ENCODE measurements at regions not wholly inside any gene's neighbourhood (a gene's known extent, or its start where the extent isn't known, plus 50 kb on each side); places are given as distances from the start of the nearest gene placed in this dataset.

DNA sequence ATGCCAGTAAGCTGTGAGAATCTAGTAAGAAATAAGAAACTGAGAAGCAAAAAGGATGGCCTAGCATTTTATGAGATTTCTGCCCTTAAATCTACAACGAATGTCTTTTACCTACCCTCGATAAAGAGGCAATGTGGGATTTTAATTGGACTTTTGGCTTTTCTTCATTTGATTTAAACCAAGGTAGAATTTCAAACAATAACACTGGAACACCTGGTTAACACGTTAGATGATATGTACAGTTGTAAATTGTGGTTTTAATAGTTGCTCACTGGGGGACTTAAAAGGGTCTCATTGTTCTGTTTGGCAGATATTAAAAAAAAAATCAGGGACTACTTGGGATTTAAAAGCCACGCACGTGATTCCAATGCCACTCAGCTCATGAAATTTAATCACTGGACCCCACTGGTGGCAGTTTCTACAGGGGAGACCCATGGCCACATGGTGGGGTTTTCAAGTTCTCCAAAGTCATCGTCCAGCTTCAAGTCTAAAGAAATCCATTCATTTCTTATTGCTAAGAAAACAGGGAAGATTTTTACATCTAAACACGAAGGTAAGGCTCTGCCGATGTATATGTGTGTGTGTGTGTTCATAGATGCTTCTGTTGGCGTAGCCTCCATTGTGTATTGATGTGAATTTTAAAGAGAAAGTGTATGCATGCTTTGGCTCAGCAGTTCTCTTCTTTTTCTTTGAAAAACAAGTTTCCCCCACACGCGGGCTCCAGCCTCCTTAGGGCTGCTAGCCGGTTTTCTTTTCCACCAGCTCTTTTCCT is 588.6 kb upstream of the MKI67 start:
- Histone ChIP-seq H3K27me3 (ENCODE audit: insufficient read depth, low read length) (no peaks in the 10 kb centered on the region), H3K4me1 (ENCODE audit: insufficient read depth, low read length) (no peaks in the 10 kb centered on the region), H3K36me3 (ENCODE audit: insufficient read depth, low read length) (no peaks in the 10 kb centered on the region), H2AFZ (ENCODE audit: low read depth, low read length) (no peak overlapping the region), H3K4me3 (ENCODE audit: low read length) (no peak overlapping the region), H3K9me3 (ENCODE audit: low read length) (no peaks in the 10 kb centered on the region)

DNA sequence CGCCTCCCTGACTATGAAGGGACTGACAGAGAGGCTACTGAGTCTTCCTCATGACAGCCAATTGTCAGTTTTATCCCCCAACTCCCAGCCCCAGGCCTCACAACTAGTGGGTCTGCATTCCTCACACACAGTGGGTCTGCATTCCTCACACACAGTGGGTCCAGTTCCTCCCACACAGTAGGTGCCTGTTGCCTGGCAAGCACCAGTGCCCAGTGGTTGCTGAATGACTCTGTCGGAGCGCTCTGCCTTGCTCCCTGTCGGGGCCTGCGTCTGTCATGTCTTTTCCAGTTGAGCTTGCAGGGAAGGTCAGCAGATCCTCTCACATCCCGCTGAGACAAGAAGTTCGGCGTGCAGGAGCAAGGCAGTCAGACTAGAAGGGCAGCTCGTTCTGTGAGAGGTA is 590.0 kb upstream of the MKI67 start:
- Histone ChIP-seq H3K9me3 (ENCODE audit: low read length) (no peaks in the 10 kb centered on the region), H2AFZ (ENCODE audit: low read depth, low read length) (no peak overlapping the region), H3K36me3 (ENCODE audit: insufficient read depth, low read length) (no peaks in the 10 kb centered on the region), H3K27me3 (ENCODE audit: insufficient read depth, low read length) (no peaks in the 10 kb centered on the region), H3K4me3 (ENCODE audit: low read length) (no peak overlapping the region), H3K4me1 (ENCODE audit: insufficient read depth, low read length) (no peaks in the 10 kb centered on the region)

DNA sequence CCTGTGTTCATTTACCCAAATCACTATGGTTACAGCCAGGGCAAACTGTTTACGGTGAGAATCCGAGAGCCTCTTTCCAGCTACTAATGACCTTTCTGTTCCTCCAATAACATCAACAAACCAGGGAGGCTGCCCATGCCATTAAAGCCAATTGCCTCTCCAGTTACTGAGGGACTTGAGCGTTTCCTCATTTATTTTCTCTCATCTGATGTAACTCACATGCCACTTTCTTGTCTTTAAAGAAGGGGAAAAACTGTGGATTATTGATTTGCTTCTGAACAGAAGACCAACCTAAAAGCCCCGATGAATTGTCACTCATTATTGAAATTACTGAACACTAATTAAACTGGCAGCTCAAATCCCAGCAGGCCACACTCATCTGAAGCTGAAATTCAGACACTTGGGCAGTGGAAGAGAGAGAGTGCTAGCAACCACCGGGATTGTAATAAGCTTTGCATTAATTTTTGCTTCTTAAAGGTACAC is 595.8 kb upstream of the MKI67 start:
- Histone ChIP-seq H3K4me3 (ENCODE audit: low read length) (no peak overlapping the region), H3K27me3 (ENCODE audit: insufficient read depth, low read length) (no peaks in the 10 kb centered on the region), H2AFZ (ENCODE audit: low read depth, low read length) (no peak overlapping the region), H3K9me3 (ENCODE audit: low read length) (no peaks in the 10 kb centered on the region), H3K4me1 (ENCODE audit: insufficient read depth, low read length) (no peaks in the 10 kb centered on the region), H3K36me3 (ENCODE audit: insufficient read depth, low read length) (no peaks in the 10 kb centered on the region)

DNA sequence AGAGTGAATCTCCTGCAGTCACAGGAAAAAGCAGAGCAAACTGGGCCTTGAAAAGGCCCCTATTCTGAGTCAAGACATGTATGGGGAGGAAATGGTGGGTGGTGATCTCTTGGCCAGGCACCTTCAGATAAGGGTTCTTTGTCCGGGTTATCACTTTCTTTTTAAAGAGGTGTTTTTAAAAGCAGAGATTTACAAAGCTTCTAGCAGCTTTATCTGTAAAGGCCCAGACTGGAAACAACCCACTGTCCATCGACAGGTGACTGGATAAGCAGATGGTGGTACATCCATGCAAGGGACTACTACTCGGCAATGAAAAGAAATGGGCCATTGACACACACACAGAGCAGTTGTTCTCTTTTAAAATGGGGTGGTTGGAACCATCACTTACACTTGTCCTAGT is 596.7 kb upstream of the MKI67 start:
- H3K36me3 ChIP-seq (ENCODE audit: insufficient read depth, low read length): no peaks in the 10 kb centered on the region
- H3K4me3 ChIP-seq (ENCODE audit: low read length): no peak overlapping the region
- H3K27me3 ChIP-seq (ENCODE audit: insufficient read depth, low read length): no peaks in the 10 kb centered on the region
- H3K9me3 ChIP-seq (ENCODE audit: low read length): no peaks in the 10 kb centered on the region
- no peak overlapping the region for H2AFZ ChIP-seq (ENCODE audit: low read depth, low read length)
- H3K4me1 ChIP-seq (ENCODE audit: insufficient read depth, low read length): no peaks in the 10 kb centered on the region

DNA sequence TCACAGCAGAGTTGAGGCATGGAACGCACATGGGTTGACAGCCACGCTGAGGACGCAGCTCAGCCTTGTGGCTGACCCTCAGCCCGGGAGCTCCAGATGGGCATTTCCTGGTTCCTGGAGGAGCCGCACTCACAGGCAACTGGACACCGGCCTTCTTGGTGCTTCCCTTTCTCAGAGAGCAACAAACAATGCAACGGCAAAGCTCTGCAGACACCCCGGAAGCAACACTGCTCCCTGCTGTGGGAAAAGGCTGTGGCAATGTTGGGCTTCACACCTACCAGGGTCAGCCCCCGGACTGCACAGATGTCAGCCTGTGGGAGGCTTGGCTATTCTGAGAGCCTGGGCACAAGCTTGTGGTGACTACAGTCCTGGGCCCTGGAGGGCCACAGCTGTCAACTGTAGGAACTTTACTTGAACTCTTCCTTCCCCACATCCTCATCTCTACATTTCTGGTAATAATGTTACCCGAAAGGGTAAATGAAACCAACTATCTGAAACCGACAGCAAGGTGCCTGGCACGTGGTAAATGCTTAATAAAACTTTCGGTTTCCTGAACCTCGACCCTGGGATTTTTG is 597.5 kb upstream of the MKI67 start:
- Histone ChIP-seq H2AFZ (ENCODE audit: low read depth, low read length) (no peak overlapping the region), H3K4me3 (ENCODE audit: low read length) (no peak overlapping the region), H3K36me3 (ENCODE audit: insufficient read depth, low read length) (no peaks in the 10 kb centered on the region), H3K9me3 (ENCODE audit: low read length) (no peaks in the 10 kb centered on the region), H3K4me1 (ENCODE audit: insufficient read depth, low read length) (no peaks in the 10 kb centered on the region), H3K27me3 (ENCODE audit: insufficient read depth, low read length) (no peaks in the 10 kb centered on the region)

DNA sequence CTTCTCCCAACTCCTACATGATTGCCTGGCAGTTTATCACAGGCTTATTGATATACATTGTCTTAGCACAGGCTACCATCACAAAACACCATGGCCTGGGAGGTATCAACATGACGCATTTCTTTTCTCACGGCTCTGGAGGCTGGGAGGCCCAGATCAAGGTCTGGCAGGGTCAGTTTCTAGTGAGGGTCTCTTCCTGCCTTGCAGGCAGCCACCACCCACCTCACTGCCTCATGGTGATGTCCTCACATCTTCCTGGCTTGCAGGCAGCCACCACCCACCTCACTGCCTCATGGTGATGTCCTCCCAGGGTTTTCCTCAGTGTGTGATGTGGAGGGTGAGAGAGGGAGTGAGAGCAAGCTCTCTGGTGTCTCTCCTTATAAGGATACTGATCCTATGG is 599.3 kb upstream of the MKI67 start:
- H3K27me3 ChIP-seq (ENCODE audit: insufficient read depth, low read length): no peaks in the 10 kb centered on the region
- H3K4me1 ChIP-seq (ENCODE audit: insufficient read depth, low read length): no peaks in the 10 kb centered on the region
- H3K9me3 ChIP-seq (ENCODE audit: low read length): no peaks in the 10 kb centered on the region
- H2AFZ ChIP-seq (ENCODE audit: low read depth, low read length): no peak overlapping the region
- no peaks in the 10 kb centered on the region for H3K36me3 ChIP-seq (ENCODE audit: insufficient read depth, low read length)
- no peak overlapping the region for H3K4me3 ChIP-seq (ENCODE audit: low read length)

DNA sequence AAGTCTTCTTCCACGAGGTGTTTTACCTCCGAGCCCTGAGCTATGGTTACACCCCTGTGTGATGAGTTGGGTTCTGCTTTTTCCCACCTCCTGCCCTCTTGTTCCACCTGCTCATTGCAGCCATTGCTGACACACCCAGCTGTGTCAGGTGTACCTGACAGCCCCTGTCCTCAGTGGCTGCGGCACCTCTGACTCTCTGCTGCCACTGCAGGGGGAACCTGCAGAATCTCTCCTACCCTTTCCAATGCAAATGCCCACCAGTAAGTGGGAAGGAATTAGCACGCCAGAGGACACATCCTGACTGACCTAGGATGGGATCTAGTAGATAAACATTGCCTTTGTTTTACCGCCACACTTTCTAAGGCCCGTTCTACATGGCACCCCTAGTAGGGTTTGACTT is 600.9 kb upstream of the MKI67 start:
- Histone ChIP-seq H3K4me1 (ENCODE audit: insufficient read depth, low read length) (no peaks in the 10 kb centered on the region), H2AFZ (ENCODE audit: low read depth, low read length) (no peak overlapping the region), H3K9me3 (ENCODE audit: low read length) (no peaks in the 10 kb centered on the region), H3K4me3 (ENCODE audit: low read length) (no peak overlapping the region), H3K27me3 (ENCODE audit: insufficient read depth, low read length) (no peaks in the 10 kb centered on the region), H3K36me3 (ENCODE audit: insufficient read depth, low read length) (no peaks in the 10 kb centered on the region)

DNA sequence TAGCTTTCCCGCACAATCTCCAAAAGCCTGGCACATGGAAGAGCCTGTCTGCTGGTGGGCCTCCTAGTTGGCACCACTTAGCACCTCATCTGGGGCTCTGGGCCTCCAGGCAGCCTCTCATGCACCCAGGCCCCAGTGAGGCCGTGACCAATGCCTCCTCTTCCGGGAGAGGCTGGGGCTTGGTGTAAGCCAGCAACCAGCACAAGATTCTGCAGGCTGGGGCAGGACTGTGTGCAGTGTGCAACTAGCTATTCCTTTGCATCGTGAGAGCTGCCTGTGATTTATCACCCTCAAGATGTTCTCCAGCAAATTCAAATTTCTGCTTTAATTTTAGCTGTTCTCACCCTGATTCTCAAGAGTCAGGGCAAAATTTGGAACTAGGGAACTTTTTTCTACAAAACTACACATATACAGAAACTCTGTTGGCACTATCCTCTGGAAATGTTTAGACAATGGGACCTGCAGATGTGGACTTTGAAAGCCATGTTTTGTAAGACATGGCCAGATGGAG is 603.7 kb upstream of the MKI67 start:
- Histone ChIP-seq H3K4me1 (ENCODE audit: insufficient read depth, low read length) (no peaks in the 10 kb centered on the region), H3K27me3 (ENCODE audit: insufficient read depth, low read length) (no peaks in the 10 kb centered on the region), H3K36me3 (ENCODE audit: insufficient read depth, low read length) (no peaks in the 10 kb centered on the region), H3K9me3 (ENCODE audit: low read length) (no peaks in the 10 kb centered on the region), H3K4me3 (ENCODE audit: low read length) (no peak overlapping the region), H2AFZ (ENCODE audit: low read depth, low read length) (no peak overlapping the region)

DNA sequence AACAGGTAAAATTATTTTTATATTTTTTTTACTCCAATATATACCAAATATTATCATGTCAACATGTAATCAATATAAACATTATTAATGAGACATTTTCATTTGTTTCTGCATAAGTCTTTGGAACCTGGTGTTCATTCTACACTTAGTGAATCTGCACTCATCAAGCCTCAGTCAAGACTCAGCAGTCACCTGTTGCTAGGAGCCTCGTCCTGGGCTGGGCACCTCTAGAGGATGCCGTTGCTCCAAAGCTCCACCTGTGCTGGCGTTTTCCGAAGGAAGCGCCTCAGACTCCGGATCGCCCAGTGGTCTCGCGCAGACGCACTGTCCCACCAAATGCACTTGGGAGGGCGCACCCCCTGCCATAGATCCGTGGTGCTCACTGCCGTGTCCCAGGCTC is 604.7 kb upstream of the MKI67 start:
- no peaks in the 10 kb centered on the region for H3K9me3 ChIP-seq (ENCODE audit: low read length)
- no peak overlapping the region for H2AFZ ChIP-seq (ENCODE audit: low read depth, low read length)
- no peaks in the 10 kb centered on the region for H3K27me3 ChIP-seq (ENCODE audit: insufficient read depth, low read length)
- H3K4me1 ChIP-seq (ENCODE audit: insufficient read depth, low read length): no peaks in the 10 kb centered on the region
- no peaks in the 10 kb centered on the region for H3K36me3 ChIP-seq (ENCODE audit: insufficient read depth, low read length)
- H3K4me3 ChIP-seq (ENCODE audit: low read length): no peak overlapping the region

DNA sequence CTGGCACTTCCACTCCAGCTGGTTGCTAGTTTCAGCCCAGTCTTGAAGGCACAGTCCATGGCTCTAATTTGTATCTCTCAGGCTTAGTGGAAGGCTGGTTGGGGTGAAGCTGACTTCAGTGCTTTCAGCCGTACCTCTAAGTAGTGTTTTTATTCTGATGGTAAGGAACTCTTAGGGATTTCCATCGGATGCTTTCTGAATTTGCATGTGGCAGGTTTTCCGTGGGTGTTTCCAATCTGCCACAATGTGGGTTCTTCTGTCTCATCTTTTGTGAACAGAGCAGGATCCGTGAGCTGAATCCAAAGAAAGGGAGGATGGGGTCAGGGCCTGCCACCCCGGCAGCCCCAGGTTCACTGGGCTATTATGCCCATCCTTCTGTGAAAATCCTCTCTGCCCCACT is 607.9 kb upstream of the MKI67 start:
- Histone ChIP-seq H3K27me3 (ENCODE audit: insufficient read depth, low read length) (no peaks in the 10 kb centered on the region), H3K9me3 (ENCODE audit: low read length) (no peaks in the 10 kb centered on the region), H3K36me3 (ENCODE audit: insufficient read depth, low read length) (no peaks in the 10 kb centered on the region), H2AFZ (ENCODE audit: low read depth, low read length) (no peak overlapping the region), H3K4me3 (ENCODE audit: low read length) (no peak overlapping the region), H3K4me1 (ENCODE audit: insufficient read depth, low read length) (no peaks in the 10 kb centered on the region)

DNA sequence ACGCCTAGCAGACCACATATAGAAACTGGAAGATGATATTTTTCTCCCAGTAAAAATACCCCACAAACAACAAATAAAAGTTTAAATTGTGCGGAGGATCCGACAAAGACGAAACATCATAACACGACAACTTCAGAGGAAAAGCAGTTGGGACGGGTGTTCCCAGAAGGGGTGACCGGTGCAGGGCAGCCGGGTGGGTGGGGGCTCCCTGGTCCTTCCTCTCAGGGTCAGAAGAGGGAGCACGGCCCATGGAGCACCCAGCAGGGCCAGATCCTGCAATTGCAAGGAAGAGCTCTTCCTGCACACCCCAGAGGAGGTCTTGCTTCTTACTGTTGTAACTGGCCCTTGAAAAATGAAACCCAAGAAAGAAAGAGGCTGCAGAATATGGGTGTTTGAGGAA is 608.5 kb upstream of the MKI67 start:
- no peak overlapping the region for H3K4me3 ChIP-seq (ENCODE audit: low read length)
- no peak overlapping the region for H2AFZ ChIP-seq (ENCODE audit: low read depth, low read length)
- H3K4me1 ChIP-seq (ENCODE audit: insufficient read depth, low read length): no peaks in the 10 kb centered on the region
- no peaks in the 10 kb centered on the region for H3K9me3 ChIP-seq (ENCODE audit: low read length)
- H3K36me3 ChIP-seq (ENCODE audit: insufficient read depth, low read length): no peaks in the 10 kb centered on the region
- no peaks in the 10 kb centered on the region for H3K27me3 ChIP-seq (ENCODE audit: insufficient read depth, low read length)

DNA sequence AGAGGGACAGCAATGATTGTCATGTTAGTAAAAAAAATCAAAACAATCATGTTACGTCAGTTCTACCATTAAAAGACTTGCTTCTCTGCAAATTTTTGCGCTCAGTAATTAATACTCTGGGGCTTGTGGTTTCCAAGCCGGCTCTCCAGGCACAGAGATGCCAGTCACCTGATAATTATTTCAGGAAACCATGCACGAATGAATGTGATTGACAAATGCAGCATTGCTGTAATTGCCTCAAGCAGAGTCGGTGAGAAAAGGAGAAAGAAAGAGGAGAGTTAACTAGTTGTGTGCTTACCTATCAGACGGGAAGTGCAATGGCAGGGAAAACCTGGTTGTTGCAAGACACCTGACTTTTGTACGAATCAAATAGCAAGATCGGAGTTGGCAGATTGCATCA is 609.8 kb upstream of the MKI67 start:
- Histone ChIP-seq H3K4me3 (ENCODE audit: low read length) (no peak overlapping the region), H3K36me3 (ENCODE audit: insufficient read depth, low read length) (no peaks in the 10 kb centered on the region), H3K4me1 (ENCODE audit: insufficient read depth, low read length) (no peaks in the 10 kb centered on the region), H3K9me3 (ENCODE audit: low read length) (no peaks in the 10 kb centered on the region), H3K27me3 (ENCODE audit: insufficient read depth, low read length) (no peaks in the 10 kb centered on the region), H2AFZ (ENCODE audit: low read depth, low read length) (no peak overlapping the region)

DNA sequence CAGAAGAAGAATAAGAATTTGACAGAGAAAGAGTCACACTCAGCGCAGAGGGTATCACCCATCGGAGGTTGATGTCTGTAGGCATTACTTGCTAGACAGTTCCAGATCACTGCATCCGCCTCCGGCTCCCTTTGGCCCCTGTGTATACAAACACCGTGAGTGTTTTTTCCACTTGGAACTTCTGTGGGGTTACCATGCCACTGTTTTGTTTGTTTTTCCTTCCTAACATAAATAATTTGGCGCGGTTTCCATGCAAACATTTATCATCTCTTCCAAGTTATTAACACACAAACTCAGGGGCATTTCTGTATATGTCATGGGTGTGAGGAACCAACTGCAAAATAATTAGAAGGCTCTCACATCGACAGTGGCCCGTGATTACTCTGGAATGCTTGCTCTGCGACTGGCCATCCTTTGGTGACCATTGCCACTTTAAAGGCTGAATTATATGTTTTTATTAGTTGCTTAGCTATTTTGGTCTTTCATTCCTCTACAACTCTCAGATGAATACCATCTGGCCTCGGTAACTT is 612.2 kb upstream of the MKI67 start:
- H3K4me3 ChIP-seq (ENCODE audit: low read length): no peak overlapping the region
- H3K4me1 ChIP-seq (ENCODE audit: insufficient read depth, low read length): no peaks in the 10 kb centered on the region
- H3K9me3 ChIP-seq (ENCODE audit: low read length): no peaks in the 10 kb centered on the region
- H3K36me3 ChIP-seq (ENCODE audit: insufficient read depth, low read length): no peaks in the 10 kb centered on the region
- H2AFZ ChIP-seq (ENCODE audit: low read depth, low read length): no peak overlapping the region
- no peaks in the 10 kb centered on the region for H3K27me3 ChIP-seq (ENCODE audit: insufficient read depth, low read length)
